GM19372 (cell line): ENCODE measurements at regions not wholly inside any gene's neighbourhood (a gene's known extent, or its start where the extent isn't known, plus 50 kb on each side); places are given as distances from the start of the nearest gene placed in this dataset.

Experiments
- ATAC-seq: cut with Tn5 transposase; IDR thresholded peaks from one replicate; pipeline ENCODE4 v1.9.1; 2021; ENCODE audit warnings: mild to moderate bottlenecking, low read depth, moderate library complexity; ENCODE audit not compliant: unreplicated experiment

DNA sequence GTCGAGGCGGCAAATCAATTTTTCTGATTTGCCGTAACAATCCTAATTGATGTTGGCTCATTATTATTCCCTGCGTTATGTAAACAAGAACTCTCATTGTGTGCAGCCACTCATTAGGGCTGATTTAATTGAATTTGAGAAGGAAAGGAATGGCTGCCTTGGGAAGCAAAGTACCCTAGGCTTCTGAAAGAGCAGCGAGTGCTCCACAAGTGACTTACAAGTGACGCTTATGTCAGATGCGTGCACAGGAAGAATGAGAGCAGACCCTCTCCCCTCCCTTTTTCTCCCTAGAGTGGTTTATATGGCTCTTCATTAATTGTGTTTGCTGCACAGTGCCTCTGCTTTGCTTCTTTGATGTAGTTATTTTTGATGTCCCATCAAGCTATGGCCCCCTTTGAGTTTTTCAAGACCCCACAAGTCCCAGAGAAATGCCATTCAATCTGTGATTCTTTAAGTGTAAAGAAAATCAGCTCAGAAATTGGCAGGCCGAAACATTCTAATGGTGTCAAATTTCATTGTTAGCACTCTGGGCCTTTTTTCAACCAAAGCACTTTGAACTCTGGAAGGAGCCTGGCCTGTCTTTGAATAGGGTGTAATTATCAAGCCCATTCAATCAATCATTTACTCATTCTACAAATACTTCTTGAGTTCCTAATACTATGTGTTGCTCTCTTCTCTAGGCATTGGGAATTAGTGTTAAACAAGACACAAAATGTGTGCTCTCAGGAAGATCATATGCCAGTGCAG, 86.8 kb upstream of the VAV3 start:
- no peak for ATAC-seq

GRCh38 chr1:108050911-108051629, 86.1 kb upstream of the VAV3 start:
- no peak for ATAC-seq

DNA sequence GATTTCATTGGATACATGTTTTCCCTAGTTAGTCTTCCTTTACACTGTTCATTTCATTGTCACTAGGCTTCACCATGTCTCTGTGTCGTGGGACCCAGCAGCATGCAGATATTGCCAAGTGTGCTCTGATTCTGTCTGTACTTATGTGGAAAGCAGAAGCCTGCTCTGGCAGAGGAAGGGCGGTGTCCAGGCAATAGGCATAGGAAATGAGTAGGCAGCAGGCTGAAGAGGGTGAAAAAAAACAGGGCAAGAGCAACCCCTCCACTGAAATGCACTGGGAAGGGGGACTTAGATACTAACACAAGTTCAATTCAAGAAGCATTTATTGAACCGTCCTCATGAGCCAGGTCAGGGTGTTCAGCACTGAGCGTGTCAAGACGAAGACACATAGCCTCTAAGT, 85.2 kb upstream of the VAV3 start:
- no peak for ATAC-seq

DNA sequence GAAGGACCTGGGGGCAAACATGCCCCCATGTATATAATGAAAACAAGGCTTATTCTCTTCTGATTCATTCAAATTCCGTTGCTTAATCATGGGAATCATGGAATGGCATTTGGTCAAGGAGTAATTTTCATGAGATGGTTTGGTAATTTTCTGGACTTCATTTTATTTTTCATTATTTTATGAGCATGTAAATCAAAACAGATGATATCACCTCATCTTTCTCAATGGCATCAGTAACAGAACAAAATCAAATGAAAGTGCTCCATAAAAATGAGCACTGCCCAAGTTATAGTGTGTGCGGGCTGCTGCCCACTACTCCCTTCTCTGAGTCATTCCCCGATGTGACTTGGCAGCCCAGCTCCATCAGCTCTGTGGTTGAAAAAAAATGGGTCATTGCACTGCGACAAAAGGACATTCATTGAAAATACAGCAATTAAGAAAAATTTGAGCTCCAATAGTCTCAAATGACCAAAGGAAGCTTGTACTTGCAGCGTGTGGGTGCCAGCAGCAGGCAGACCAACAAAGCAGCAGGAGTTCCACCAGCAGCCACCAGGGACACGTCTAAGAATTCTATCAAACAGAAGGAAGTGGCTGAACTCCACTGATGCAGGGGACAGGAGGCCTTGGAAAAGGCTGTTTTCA, 84.3 kb upstream of the VAV3 start:
- no peak for ATAC-seq

DNA sequence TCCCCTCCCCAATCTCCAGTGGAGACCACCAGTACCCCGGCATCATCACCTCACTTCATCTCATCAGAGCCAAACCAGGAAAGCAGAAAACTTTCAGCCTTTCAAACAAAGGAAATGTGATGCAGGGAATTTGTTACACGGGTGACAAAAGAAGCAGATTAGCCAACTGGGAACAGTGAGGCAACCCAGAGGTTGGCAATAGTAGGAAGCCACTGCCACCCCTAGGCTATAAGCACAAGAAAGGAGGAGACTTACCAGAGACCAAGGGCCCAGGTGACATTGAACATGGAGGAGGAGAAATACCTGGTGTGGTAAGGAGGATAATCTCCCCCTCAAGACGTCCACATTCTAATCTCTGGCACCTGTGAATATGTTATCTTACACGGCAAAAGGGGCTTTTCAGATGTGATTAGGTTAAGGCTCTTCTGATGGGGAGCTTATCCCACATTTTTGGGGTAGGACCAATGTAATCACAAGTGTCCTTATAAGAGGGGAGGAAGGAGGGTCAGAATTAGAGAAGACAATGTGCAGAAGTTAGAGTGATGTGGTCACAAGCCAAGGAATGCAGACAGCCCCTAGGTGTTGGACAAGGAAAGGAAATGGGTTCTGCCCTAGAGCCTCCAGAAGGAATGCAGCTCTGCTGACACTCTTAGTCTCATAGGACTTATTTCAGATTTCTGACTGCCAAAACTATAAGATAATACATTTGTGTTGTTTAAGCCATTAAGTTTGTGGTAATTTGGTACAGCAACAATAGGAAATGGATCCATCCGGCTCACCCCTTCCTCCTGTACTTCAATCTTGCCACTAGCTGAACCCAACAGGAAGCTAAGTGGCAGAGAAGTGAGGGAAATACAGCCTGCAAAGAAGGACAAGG, 83.6 kb upstream of the VAV3 start:
- no peak for ATAC-seq

GRCh38 chr1:108047085-108047484, 82.1 kb upstream of the VAV3 start:
- ATAC-seq: no peak

DNA sequence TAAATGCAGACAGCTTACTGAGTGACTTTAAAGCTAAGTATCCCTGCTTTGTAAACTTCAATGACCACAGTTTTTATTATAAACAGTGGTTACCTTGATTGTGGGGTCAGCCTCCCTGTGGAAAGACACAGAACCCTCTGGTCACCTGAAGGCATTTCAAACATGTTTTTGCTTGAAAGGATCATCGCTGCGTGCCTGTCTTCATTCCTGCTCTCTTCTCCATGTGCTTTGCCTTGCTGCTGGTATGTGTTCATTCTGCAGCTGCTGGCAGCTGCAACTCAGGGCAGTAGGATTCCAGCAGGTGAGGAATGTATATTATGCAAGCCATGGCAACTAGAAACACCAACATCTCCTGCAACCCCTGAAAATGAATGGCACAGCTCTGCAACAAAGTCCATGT, 81.0 kb upstream of the VAV3 start:
- ATAC-seq: no peak

DNA sequence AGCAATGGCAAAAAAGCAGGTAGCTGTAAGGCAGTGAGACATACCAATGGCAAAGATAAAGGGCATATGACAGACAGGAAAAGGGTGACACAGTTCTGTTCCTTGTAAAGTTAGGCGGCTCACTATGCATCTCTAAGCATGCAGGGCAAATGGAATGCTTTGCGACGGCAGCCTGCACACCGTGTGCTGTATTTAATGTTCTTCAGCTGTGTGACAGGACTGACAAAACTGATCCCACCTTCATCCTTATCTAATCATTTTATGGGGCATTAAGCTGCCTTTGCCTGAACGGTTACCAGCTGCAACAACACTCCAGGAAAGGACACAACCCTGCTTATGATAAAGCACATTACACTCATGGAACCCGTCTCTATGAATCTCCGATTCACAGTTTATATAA, 80.5 kb upstream of the VAV3 start:
- no peak for ATAC-seq

DNA sequence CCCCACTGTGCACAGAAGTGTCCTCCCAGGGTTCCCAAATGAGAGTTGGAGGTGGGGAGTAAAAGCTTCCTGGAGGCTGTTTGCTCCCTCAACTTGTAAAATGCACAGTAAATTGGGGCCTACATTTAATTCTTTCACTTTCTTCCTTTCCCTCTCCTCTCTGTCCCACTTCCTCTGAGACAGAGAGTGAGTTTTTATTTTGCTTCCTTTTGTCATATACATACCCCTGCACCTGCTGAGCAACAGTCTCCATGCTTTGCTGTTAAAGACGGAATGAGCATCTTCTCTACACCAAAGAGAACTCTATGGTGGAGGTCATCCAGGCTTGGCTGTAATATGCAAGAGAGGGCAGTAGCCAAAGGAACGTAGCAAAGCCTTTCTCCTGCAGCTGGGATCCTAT, 79.3 kb upstream of the VAV3 start:
- ATAC-seq: no peak

DNA sequence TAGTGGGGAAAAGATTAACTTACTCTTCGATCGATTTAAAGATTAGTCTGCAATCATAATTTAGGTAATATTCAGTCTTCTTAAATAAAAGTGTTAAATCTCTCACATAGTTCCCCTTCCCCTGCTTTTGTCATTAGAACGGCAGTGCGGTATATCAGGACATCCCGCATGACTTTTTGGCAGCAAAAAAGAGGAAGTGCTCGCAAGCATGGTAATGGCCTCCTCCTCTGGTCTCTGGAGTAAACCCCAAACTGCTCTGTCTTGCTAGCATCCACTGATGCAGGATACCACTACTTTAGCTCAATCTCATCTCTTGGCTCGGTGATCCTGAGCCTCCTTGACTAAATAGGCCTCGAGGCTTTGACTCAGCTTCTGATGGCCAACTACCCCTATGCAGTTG, 78.7 kb upstream of the VAV3 start:
- peak; percentile 51 for ATAC-seq

DNA sequence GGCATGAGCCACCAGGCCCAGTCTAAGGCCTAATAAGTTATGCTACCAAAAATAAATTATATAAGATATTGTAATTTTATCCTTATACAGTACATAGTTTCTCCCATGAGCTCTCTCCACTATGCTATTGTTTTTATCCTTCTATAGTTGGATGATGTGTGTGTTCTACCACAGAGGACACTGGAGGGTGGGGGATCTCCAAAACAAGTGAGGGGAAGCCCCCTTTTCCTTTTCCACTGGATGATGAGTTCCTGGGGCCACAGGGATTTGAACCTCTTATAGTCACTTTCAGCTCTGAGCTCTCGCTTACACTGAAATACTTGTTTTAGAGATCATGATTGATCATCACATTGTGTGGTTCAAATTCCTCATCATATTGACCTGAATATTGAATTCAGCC, 77.6 kb upstream of the VAV3 start:
- no peak for ATAC-seq

DNA sequence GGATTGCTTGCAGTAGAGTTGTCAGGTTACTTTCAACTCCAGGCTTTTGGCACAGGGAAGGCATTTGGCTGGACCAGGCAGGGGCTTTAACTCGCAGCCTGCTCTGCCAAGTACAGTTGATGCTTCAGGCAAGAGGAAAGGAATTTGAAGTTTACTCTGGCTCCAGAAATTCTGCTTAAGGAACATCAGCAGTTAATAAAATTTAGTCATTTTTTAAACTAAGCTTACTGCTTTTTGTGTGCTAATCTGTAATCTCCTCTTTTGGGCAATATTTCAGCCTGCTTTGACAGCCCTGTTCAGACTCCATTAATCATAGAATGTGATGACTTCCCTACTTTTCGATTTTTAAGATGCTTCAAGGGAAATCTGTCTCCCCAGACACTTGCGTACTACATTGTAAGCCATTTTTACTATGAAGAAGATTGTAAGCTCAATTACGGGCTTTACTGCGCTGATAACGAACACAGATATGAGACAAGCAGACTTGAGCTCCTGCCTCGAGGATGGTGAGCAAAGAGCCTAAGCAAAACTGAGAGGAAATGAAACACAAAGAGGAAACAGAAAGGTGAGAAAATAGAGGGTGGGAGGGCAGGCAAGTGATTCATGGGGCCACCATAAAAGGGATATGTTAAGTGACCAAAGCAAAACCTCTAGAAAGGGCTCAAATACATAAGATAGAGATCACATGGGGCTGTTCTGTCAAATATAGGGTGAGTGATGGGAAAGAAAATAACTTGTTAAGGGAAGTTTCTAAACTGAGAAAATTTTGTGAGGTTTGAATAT, 76.6 kb upstream of the VAV3 start:
- no peak for ATAC-seq

DNA sequence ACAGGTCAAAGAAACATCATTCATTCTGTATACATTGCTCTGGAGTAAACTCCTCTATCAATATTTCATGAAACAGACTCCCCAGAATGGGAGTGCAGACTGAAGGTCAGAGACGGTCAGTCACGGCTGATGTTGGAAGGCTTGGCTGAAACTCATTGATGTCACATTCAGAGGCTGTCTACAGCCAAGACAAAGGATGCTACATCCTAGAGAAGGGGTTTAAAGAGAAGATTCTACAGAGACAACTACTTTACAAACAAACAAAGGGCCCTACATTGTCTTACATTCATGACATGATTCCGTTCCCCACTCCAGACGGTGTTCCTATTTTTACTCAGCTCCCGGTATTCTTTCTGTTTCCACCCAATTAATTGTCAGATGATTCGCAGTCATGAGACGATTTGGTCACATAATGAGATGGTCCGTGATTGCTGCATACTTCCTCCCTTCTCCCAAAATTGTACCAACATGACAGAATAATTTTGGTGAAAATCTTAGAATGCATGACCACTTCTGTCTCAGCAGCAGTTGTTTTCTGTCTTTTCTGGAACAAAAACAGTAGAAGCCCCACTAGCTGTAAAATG, 73.8 kb upstream of the VAV3 start:
- ATAC-seq: no peak

GRCh38 chr1:108036796-108037562, 72.0 kb upstream of the VAV3 start:
- ATAC-seq: no peak

- no peak for ATAC-seq
Measured at GRCh38 chr1:108034396-108034795, 69.4 kb upstream of the VAV3 start.

GRCh38 chr1:108033550-108033951, 68.6 kb upstream of the VAV3 start:
- no peak for ATAC-seq

- ATAC-seq: no peak
Measured at GRCh38 chr1:108028841-108029388, 63.9 kb upstream of the VAV3 start.

- ATAC-seq: no peak
Measured at GRCh38 chr1:108027389-108027788, 62.4 kb upstream of the VAV3 start.

DNA sequence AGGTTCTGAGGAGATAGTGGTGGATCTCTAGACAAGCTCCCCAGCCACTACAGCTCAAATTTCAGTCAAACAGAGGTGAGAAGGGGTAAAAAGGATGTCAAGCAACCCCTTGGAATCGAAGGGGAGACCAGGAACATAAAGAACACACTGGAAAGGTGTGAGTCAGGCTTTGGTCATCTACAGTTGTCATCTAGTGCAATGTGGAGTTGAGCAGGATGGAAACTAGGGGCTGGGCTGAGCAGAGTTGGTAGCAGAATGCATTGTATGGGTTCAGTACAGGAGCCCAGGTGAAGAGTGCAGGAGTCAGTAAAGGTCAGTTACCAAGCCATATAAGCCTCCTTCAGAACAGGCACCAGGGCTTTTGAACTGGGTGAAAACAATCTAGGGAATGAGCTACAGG, 52.7 kb upstream of the VAV3 start:
- no peak for ATAC-seq
